OCI-LY7 (cell line): ENCODE measurements at regions not wholly inside any gene's neighbourhood (a gene's known extent, or its start where the extent isn't known, plus 50 kb on each side); places are given as distances from the start of the nearest gene placed in this dataset.

Source experiments
- BruUV-seq: library from RNA; stranded (reverse); fragments of 400-500 nt; replicated peaks from 2 replicates; lab custom pipeline; 2021; lab: Mats Ljungman, UMichigan
- CTCF ChIA-PET: fragments of 300-600 bp; sonication (Branson Sonifier 250); formaldehyde crosslinking; loops from one replicate; lab custom pipeline; 2022; ENCODE audit warnings: antibody characterized with exemption; ENCODE audit not compliant: unreplicated experiment; lab: Charles Lee
- POLR2A ChIA-PET: fragments of 300-600 bp; sonication (Branson Sonifier 250); formaldehyde crosslinking; loops from one replicate; lab custom pipeline; 2022; ENCODE audit warnings: antibody characterized with exemption; lab: Charles Lee
- DNase-seq: peaks from one replicate; pipeline ENCODE4 v3.0.0-alpha.2; 2015; ENCODE audit warnings: low spot score
- H2AFZ ChIP-seq: fragments of 200-600 bp; sonication (generic), shearing (Covaris generic); 2 replicates; pipeline ENCODE4 v1.6.1; 2014; ENCODE audit warnings: mild to moderate bottlenecking, antibody characterized with exemption, low read length, moderate library complexity
- H3K27ac ChIP-seq: fragments of 200-600 bp; sonication (generic); 2 replicates; pipeline ENCODE4 v1.5.1; 2014; ENCODE audit warnings: mixed run types, low read depth, mild to moderate bottlenecking, moderate library complexity, low read length, inconsistent platforms; ENCODE audit not compliant: poor library complexity, severe bottlenecking
- H3K36me3 ChIP-seq: fragments of 200-600 bp; sonication (generic); 2 replicates; pipeline ENCODE4 v1.6.1; 2014; ENCODE audit warnings: mild to moderate bottlenecking, antibody characterized with exemption, low read length, moderate library complexity, mixed read lengths; ENCODE audit not compliant: insufficient read depth
- H3K4me1 ChIP-seq: fragments of 200-600 bp; sonication (generic); 2 replicates; pipeline ENCODE4 v1.5.1; 2014; ENCODE audit warnings: mild to moderate bottlenecking, low read length; ENCODE audit not compliant: insufficient read depth, poor library complexity, severe bottlenecking
- H3K4me2 ChIP-seq: fragments of 200-600 bp; sonication (generic); 2 replicates; pipeline ENCODE4 v1.6.1; 2014; ENCODE audit warnings: mild to moderate bottlenecking, low read length
- H3K4me3 ChIP-seq: fragments of 200-600 bp; sonication (generic); 2 replicates; pipeline ENCODE4 v1.5.1; 2014; ENCODE audit warnings: mild to moderate bottlenecking, low read depth, low read length; ENCODE audit not compliant: poor library complexity, severe bottlenecking
- H3K79me2 ChIP-seq: fragments of 200-600 bp; sonication (generic); 2 replicates; pipeline ENCODE4 v1.6.1; 2016; ENCODE audit warnings: low read depth, mild to moderate bottlenecking, low read length, moderate library complexity, mixed read lengths; ENCODE audit not compliant: insufficient read depth
- H3K9me2 ChIP-seq: fragments of 200-600 bp; sonication (generic); 2 replicates; pipeline ENCODE4 v1.6.1; 2016; ENCODE audit warnings: mild to moderate bottlenecking, low read length, mixed read lengths; ENCODE audit not compliant: insufficient read depth
- H3K9me3 ChIP-seq: fragments of 200-600 bp; sonication (generic); 2 replicates; pipeline ENCODE4 v1.6.1; 2014; ENCODE audit warnings: mild to moderate bottlenecking, mixed run types, low read length, mixed read lengths
- H4K20me1 ChIP-seq: fragments of 200-600 bp; sonication (generic); 2 replicates; pipeline ENCODE4 v1.6.1; 2014; ENCODE audit warnings: mild to moderate bottlenecking, antibody characterized with exemption, low read length, moderate library complexity, mixed read lengths; ENCODE audit not compliant: insufficient read depth
- EZH2phosphoT487 ChIP-seq: fragments of 200-600 bp; sonication (generic); IDR thresholded peaks from 2 replicates; pipeline ENCODE4 v1.6.1; 2018; ENCODE audit warnings: low read depth, borderline replicate concordance, mild to moderate bottlenecking, mixed run types, antibody characterized with exemption, low read length, moderate library complexity, mixed read lengths
- intact Hi-C: fragments of 100-400 bp; cut with micrococcal nuclease; formaldehyde crosslinking; loops from one replicate; pipeline ENCODE4 v1.10.0; 2022; ENCODE audit not compliant: unreplicated experiment
- TF ChIP-seq, protein P1 (sequence below): fragments of 200-600 bp; sonication (generic); conservative IDR thresholded peaks from 2 replicates; pipeline ENCODE4 v1.5.1; 2014; ENCODE audit warnings: mild to moderate bottlenecking, antibody characterized with exemption, low read length, moderate library complexity, mixed read lengths

DNA sequence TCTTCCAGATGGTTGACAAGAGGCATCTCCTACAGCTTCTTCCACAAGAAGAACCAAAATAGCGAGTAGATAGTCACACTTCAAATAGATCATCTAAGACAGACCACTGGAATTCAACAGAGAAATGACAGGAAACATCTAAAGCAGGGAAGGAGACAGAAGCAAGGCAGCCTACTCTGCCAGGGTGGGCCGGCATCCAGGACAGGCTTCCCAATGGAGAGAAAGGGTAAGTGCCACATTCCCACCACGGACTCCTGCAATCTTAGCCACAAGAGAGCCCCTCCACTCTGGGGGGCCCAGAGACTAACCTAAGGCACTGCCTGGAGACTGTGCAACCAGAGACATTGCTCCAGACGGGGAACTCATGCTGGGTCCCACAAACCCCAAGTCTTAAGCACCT, 154.5 kb downstream of the NDUFA12 start:
- ChIA-PET CTCF (no interaction called here), POLR2A (interaction anchor here (0.8 kb wide), 1 partner anchor 11 kb away, joined by 3 read pairs; no protein-coding TSS in a partner anchor)
- H3K9me2 ChIP-seq, result no peaks in the 10 kb centered on the region
- H3K4me1 ChIP-seq, result peaks cover 15% of the 10 kb centered on the region
- H3K4me3 ChIP-seq, result no peak overlapping the region
- no TSS peak for BruUV-seq
- no peak overlapping the region for H2AFZ ChIP-seq
- no peak overlapping the region for H3K4me2 ChIP-seq
- no peak overlapping the region for H3K27ac ChIP-seq
- no peaks in the 10 kb centered on the region for H3K36me3 ChIP-seq
- no peaks in the 10 kb centered on the region for H4K20me1 ChIP-seq
- intact Hi-C loops, result no loop called here
- no peaks in the 10 kb centered on the region for H3K79me2 ChIP-seq
- TF ChIP-seq, protein P1, sequence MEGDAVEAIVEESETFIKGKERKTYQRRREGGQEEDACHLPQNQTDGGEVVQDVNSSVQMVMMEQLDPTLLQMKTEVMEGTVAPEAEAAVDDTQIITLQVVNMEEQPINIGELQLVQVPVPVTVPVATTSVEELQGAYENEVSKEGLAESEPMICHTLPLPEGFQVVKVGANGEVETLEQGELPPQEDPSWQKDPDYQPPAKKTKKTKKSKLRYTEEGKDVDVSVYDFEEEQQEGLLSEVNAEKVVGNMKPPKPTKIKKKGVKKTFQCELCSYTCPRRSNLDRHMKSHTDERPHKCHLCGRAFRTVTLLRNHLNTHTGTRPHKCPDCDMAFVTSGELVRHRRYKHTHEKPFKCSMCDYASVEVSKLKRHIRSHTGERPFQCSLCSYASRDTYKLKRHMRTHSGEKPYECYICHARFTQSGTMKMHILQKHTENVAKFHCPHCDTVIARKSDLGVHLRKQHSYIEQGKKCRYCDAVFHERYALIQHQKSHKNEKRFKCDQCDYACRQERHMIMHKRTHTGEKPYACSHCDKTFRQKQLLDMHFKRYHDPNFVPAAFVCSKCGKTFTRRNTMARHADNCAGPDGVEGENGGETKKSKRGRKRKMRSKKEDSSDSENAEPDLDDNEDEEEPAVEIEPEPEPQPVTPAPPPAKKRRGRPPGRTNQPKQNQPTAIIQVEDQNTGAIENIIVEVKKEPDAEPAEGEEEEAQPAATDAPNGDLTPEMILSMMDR, result no peak
- no peak for TF ChIP-seq EZH2phosphoT487
- H3K9me3 ChIP-seq, result peaks cover 6% of the 10 kb centered on the region; the same call in 1 of the 2 replicates
- DNase-seq, result no peak

DNA sequence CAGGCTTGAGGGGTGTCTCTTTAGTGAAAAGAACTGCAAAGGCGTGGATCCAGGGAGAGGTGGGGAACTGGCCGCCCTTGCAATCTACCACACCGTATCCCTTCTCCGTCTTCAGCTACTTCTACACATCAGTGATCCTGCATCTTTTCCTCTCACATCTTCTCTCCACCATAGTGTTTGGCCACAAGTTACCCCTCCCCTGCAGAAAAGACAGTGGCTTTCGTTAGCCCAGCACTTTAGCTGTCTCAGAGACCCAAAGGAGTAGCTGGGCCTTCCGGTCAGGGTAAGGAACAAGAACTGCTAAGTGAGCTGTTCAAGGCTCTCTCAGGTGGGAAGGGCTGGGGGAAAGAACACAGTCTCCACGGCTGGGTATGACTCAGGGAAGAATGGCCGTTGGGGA, 158.4 kb downstream of the NDUFA12 start:
- no peaks in the 10 kb centered on the region for H3K79me2 ChIP-seq
- H3K9me2 ChIP-seq, result no peaks in the 10 kb centered on the region
- no peak overlapping the region for H2AFZ ChIP-seq
- BruUV-seq, result no TSS peak
- peaks cover 1% of the 10 kb centered on the region for H3K4me1 ChIP-seq
- no peaks in the 10 kb centered on the region for H4K20me1 ChIP-seq
- POLR2A ChIA-PET, result interaction anchor here (0.9 to 2.6 kb wide), 3 partner anchors 9 to 20 kb away, joined by 3 to 11 read pairs (median 5); no protein-coding TSS in a partner anchor
- no peak overlapping the region for H3K4me3 ChIP-seq
- H3K36me3 ChIP-seq, result no peaks in the 10 kb centered on the region
- TF ChIP-seq EZH2phosphoT487, result no peak
- TF ChIP-seq, protein P1, result no peak
- CTCF ChIA-PET, result no interaction called here
- no peaks in the 10 kb centered on the region for H3K9me3 ChIP-seq
- no peak for DNase-seq
- H3K4me2 ChIP-seq, result no peak overlapping the region
- intact Hi-C loops, result no loop called here
- H3K27ac ChIP-seq, result no peak overlapping the region

DNA sequence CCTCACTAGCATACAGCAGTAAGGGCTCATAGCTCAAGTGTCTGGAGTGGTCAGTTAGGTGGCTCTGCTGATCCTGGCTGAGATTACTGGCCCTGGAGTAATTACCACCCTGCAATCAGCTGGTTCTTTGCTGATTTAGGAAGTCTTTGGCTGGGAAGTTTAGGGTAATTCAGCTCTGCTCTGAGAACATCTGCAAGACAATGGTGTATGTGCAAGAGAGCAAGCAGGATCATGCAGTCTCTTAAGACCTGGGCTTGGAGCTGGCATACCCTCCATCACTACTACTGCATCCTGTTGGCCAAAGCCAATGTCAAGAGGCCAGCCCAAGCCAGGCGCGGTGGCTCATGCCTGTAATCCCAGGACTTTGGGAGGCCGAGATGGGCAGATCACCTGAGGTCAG, 159.0 kb downstream of the NDUFA12 start:
- Histone ChIP-seq H3K79me2 (no peaks in the 10 kb centered on the region), H3K9me3 (no peaks in the 10 kb centered on the region), H4K20me1 (no peaks in the 10 kb centered on the region), H2AFZ (no peak overlapping the region), H3K4me3 (no peak overlapping the region), H3K36me3 (no peaks in the 10 kb centered on the region), H3K27ac (no peak overlapping the region), H3K4me1 (peaks cover 8% of the 10 kb centered on the region), H3K4me2 (no peak overlapping the region), H3K9me2 (no peaks in the 10 kb centered on the region)
- intact Hi-C loops, result no loop called here
- CTCF ChIA-PET, result no interaction called here
- DNase-seq, result no peak
- BruUV-seq, result no TSS peak
- POLR2A ChIA-PET, result interaction anchor here (0.6 to 2.6 kb wide), 4 partner anchors 9 to 106 kb away, joined by 3 to 11 read pairs (median 4); no protein-coding TSS in a partner anchor
- TF ChIP-seq EZH2phosphoT487, result no peak
- TF ChIP-seq, protein P1, result no peak
